Aorta (tissue), 5 donors: ENCODE measurements at regions not wholly inside any gene's neighbourhood (a gene's known extent, or its start where the extent isn't known, plus 50 kb on each side); places are given as distances from the start of the nearest gene placed in this dataset.
"Not testable (repeated sequence)": the region's sequence is repeated elsewhere in the genome, so short reads cannot be mapped to it uniquely, and the experiment has no call there.

Experiments
- ATAC-seq: fragments of 200-7000 bp; cut with Tn5 transposase; one replicate; pipeline ENCODE4 v1.9.1; 2022; ENCODE audit warnings: moderate library complexity; ENCODE audit not compliant: low FRiP score
- DNase-seq, 2 donors: peaks; one replicate each; pipeline ENCODE4 v3.0.0-alpha.2; 2020
- H3K27ac ChIP-seq, 2 donors: one replicate each; pipeline ENCODE4 v1.5.1; 2013; ENCODE audit warnings: low read length in 2 of 2, mild to moderate bottlenecking in 2 of 2, moderate library complexity in 2 of 2, control low read depth in 1 of 2, inconsistent platforms in 1 of 2, low read depth in 1 of 2
- H3K27me3 ChIP-seq, 2 donors: one replicate each; pipeline ENCODE4 v1.6.1; 2013; ENCODE audit warnings: control low read depth in 1 of 2, low read length in 1 of 2, mild to moderate bottlenecking in 1 of 2, moderate library complexity in 1 of 2; ENCODE audit not compliant: insufficient read depth in 2 of 2, control insufficient read depth in 1 of 2
- H3K36me3 ChIP-seq, 2 donors: one replicate each; pipeline ENCODE4 v1.6.1; 2013; ENCODE audit warnings: control low read depth in 1 of 2, low read length in 1 of 2, mild to moderate bottlenecking in 1 of 2; ENCODE audit not compliant: insufficient read depth in 2 of 2, control insufficient read depth in 1 of 2
- H3K4me1 ChIP-seq, 2 donors: one replicate each; pipeline ENCODE4 v1.6.1; 2013; ENCODE audit warnings: low read length in 2 of 2, control low read depth in 1 of 2, mild to moderate bottlenecking in 1 of 2, moderate library complexity in 1 of 2; ENCODE audit not compliant: insufficient read depth in 2 of 2, control insufficient read depth in 1 of 2
- H3K4me3 ChIP-seq, 2 donors: one replicate each; pipeline ENCODE4 v1.5.1; 2013; ENCODE audit warnings: low read length in 2 of 2, control low read depth in 1 of 2, mild to moderate bottlenecking in 1 of 2
- H3K9me3 ChIP-seq: one replicate; pipeline ENCODE4 v1.6.1; 2013; ENCODE audit warnings: mild to moderate bottlenecking, low read length; ENCODE audit not compliant: control insufficient read depth
- WGBS, 2 donors: extraction: QIAGEN DNeasy Blood & Tissue Kit; methylation state at CpG; one replicate each; pipeline ENCODE4 v1.1.7; 2013; 5-methylcytosine and 5-hydroxymethylcytosine counted together
- intact Hi-C, 2 donors: fragments of 100-400 bp; cut with DNase I; formaldehyde crosslinking; loops; one replicate each; pipeline versions ENCODE4 v1.14.2 to v1.15.0; 2022
- donor health status: healthy with polysubstance abuse.
- donor health status: Bipolar disorder and iron deficiency.
- donor health status: DM: no; HTN: no; CAD: no.
- donor health status: DM: no; HTN: no; CAD: no.
- donor health status: DM: yes; HTN: yes; CAD: no.

DNA sequence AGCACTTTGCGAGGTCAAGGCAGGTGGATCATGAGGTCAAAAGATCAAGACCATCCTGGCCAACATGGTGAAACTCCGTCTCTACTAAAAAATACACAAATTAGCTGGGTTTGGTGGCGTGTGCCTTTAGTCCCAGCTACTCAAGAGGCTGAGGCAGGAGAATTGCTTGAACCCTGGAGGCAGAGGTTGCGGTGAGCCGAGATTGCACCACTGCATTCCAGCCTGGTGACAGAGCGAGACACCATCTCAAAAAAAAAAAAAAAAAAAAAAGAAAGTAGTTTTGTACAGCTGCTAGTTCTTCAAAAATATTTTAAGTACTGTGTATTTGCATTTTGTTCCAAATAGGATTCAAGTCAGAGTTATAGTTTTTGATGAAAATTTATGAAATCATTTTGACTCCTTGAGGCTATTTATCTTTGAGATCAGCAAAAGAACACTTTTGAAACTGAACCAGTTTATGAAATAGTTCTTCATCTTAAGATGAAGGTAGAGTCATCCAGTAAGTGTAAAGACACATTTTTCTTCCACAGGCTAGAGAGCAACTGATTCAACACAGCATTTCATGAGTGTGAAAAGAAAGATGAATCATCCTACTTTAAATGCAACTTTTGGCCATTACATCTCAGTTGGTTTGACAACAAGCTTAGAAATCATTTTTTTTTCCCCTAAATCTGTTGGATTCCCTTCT lies 416.5 kb upstream of the KCNMB2 start:
- peak overlapping the region in 1 of 2 donors; percentile 44 for H3K27ac ChIP-seq
- ATAC-seq, H3K4me3 ChIP-seq, H3K4me1 ChIP-seq, H3K27me3 ChIP-seq, H3K9me3 ChIP-seq, H3K36me3 ChIP-seq, intact Hi-C loops: not testable (repeated sequence)
- 64 to 100% methylated on average over 6 of the region's 6 CpGs for WGBS, 2 donors
- DNase-seq: peak in 1 of 2 donors; percentile 54

DNA sequence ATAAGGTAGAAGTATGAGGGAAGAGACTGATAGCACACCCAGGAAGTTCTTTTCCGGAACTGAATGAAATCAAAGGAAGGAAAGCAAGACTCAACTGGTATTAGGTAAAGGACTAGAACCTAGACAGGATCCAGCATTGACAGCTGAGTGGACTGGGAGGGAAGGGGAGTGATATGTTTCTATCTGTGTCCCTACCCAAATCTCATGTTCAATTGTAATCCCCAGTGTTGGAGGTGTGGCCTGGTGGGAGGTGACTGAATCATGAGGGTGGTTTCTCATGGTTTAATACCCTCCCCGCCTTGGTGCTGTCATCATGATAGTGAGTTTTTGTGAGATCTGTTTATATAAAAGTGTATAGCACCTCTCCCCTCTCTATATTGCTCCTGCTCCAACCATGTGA lies 415.9 kb upstream of the KCNMB2 start:
- intact Hi-C loops: no loop called here
- H3K27ac ChIP-seq: peak overlapping the region in 1 of 2 donors; percentile 44

DNA sequence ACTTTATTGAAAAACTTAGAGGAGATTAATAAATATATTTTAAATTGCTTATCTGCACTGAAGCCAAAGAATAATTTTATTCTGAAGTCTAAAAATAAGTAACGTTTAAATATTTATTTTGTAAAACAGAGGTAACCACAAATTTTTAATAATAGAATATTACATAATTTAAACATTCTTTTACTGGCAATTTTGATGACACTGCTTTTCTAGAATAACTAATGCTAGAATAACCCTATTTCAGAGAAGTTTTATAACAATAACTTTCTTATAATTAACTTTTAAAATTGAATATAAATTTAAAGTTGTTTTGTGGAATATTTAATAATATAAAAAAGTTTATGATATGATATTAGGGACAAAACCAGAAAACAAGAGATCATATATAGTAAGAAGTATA lies 409.6 kb upstream of the KCNMB2 start:
- Histone ChIP-seq H3K4me1 (no peaks in the 10 kb centered on the region), H3K27ac (no peak overlapping the region), H3K27me3 (no peaks in the 10 kb centered on the region), H3K4me3 (no peak overlapping the region), H3K9me3 (no peaks in the 10 kb centered on the region), H3K36me3 (no peaks in the 10 kb centered on the region)
- DNase-seq (no peak), ATAC-seq (no peak)
- 9 to 10% methylated on average over 1 of the region's 1 CpG for WGBS, 2 donors
- intact Hi-C loops: no loop called here

More for the DNA sequence above, 415.9 kb upstream of the KCNMB2 start:
- ATAC-seq (no peak), DNase-seq (no peak)
- no peaks in the 10 kb centered on the region for H3K36me3 ChIP-seq
- H3K4me1 ChIP-seq: no peaks in the 10 kb centered on the region
- H3K27me3 ChIP-seq: no peaks in the 10 kb centered on the region
- H3K4me3 ChIP-seq: no peak overlapping the region
- no peaks in the 10 kb centered on the region for H3K9me3 ChIP-seq
- WGBS, 2 donors: 98 to 99% methylated on average over 2 of the region's 2 CpGs

GRCh38 chr3:178127221-178127620 lies 409.0 kb upstream of the KCNMB2 start:
- DNase-seq: no peak
- Histone ChIP-seq H3K4me1 (no peaks in the 10 kb centered on the region), H3K36me3 (no peaks in the 10 kb centered on the region), H3K4me3 (no peak overlapping the region), H3K27ac (no peak overlapping the region), H3K27me3 (no peaks in the 10 kb centered on the region), H3K9me3 (no peaks in the 10 kb centered on the region)
- 97 to 98% methylated on average over 11 of the region's 11 CpGs for WGBS, 2 donors
- intact Hi-C loops: no loop called here
- no peak for ATAC-seq

DNA sequence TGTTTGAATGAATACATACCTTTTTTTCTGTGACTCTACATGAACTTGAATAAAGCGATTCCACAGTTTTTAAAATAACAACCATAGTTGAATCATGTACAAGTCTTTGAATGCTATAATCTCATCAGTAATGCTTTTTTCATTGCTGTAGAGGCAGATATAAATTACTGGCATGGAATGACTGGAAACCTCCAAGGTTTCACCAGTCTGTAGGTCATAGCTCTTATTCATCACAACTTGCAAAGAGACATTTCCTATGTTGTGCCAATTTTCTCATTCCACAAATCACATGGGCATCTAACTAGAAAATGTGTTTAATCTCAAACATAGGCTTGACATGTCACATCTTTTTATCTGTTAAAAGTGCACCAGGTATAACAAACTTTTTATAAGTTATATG lies 407.1 kb upstream of the KCNMB2 start:
- Histone ChIP-seq H3K27ac (no peak overlapping the region), H3K9me3 (no peaks in the 10 kb centered on the region), H3K4me3 (no peak overlapping the region), H3K36me3 (no peaks in the 10 kb centered on the region), H3K4me1 (no peaks in the 10 kb centered on the region), H3K27me3 (no peaks in the 10 kb centered on the region)
- DNase-seq (no peak), ATAC-seq (no peak)
- intact Hi-C loops: no loop called here
- WGBS, 2 donors: 96 to 98% methylated on average over 1 of the region's 1 CpG

- WGBS, 2 donors: 10 to 11% methylated on average over 2 of the region's 2 CpGs
- intact Hi-C loops: no loop called here
- no peak overlapping the region for H3K4me3 ChIP-seq
- no peaks in the 10 kb centered on the region for H3K36me3 ChIP-seq
- no peak for ATAC-seq
- no peaks in the 10 kb centered on the region for H3K4me1 ChIP-seq
- no peaks in the 10 kb centered on the region for H3K9me3 ChIP-seq
- DNase-seq: no peak
- H3K27ac ChIP-seq: no peak overlapping the region
- H3K27me3 ChIP-seq: no peaks in the 10 kb centered on the region
Measured at GRCh38 chr3:178131801-178132200, 404.4 kb upstream of the KCNMB2 start.

- 59 to 63% methylated on average over 4 of the region's 4 CpGs for WGBS, 2 donors
- Histone ChIP-seq H3K9me3 (no peaks in the 10 kb centered on the region), H3K36me3 (no peaks in the 10 kb centered on the region), H3K4me1 (no peaks in the 10 kb centered on the region), H3K4me3 (no peak overlapping the region), H3K27ac (no peak overlapping the region), H3K27me3 (no peaks in the 10 kb centered on the region)
- no peak for DNase-seq
- no peak for ATAC-seq
- intact Hi-C loops: no loop called here
Measured at GRCh38 chr3:178137206-178137605, 399.0 kb upstream of the KCNMB2 start.

DNA sequence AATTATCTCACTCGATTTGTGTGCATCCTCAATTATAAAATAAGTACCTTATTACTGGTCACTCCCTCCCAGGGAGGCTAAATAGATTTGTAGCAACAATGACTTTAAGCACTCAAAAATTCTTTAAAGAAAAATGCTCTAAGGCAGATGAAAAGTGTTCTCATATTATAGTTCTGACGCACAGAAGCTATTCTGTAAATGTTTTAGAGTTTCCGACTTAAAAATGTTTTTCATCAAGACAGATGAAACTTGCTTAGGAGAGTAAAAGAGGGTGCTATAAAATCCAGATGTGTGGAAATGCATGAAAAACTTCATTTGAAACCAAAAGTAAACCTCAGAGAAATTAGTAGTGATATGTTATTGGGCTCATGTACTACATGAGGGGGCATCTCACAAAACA lies 398.4 kb upstream of the KCNMB2 start:
- 97 to 99% methylated on average over 3 of the region's 3 CpGs for WGBS, 2 donors

DNA sequence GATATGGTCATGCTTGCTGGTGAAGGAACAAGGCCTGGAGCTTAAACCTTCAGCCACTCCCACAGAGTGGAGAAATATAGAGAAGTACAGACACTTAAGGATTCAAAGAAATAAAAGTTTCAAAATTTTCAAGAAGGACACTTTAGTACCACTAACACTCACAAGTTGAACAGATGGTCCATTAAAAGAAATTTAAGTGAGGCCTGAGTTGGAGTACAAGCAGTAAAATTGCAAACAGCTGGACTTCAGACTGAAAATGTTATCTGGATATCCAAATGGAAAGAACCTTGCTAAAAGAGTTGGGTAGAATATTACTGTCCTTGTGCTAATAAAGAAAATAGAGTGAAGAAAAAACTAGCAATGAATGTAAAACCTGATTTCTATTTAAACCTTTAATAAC lies 397.1 kb upstream of the KCNMB2 start:
- no peak overlapping the region for H3K27ac ChIP-seq
- DNase-seq (no peak), ATAC-seq (no peak)
- H3K27me3 ChIP-seq: no peaks in the 10 kb centered on the region
- no peaks in the 10 kb centered on the region for H3K9me3 ChIP-seq
- H3K36me3 ChIP-seq: no peaks in the 10 kb centered on the region
- intact Hi-C loops: no loop called here
- H3K4me3 ChIP-seq: no peak overlapping the region
- H3K4me1 ChIP-seq: no peaks in the 10 kb centered on the region

More for the DNA sequence above, 398.4 kb upstream of the KCNMB2 start:
- H3K27ac ChIP-seq: no peak overlapping the region
- H3K9me3 ChIP-seq: no peaks in the 10 kb centered on the region
- DNase-seq (no peak), ATAC-seq (no peak)
- H3K4me1 ChIP-seq: no peaks in the 10 kb centered on the region
- H3K36me3 ChIP-seq: no peaks in the 10 kb centered on the region
- intact Hi-C loops: no loop called here
- no peaks in the 10 kb centered on the region for H3K27me3 ChIP-seq
- no peak overlapping the region for H3K4me3 ChIP-seq
